A673 (cell line): ENCODE measurements at regions not wholly inside any gene's neighbourhood (a gene's known extent, or its start where the extent isn't known, plus 50 kb on each side); places are given as distances from the start of the nearest gene placed in this dataset.

Experiments used
- CTCF ChIP-seq: fragments of 300-800, 200-600 bp; sonication (generic); conservative IDR thresholded peaks from 2 replicates; pipeline ENCODE4 v1.5.1; 2017; ENCODE audit warnings: low read depth, mild to moderate bottlenecking, antibody characterized with exemption, low read length, moderate library complexity, mixed read lengths
- EZH2 ChIP-seq: fragments of 200-600 bp; sonication (generic); IDR thresholded peaks from 2 replicates; pipeline ENCODE4 v1.6.1; 2017; ENCODE audit warnings: borderline replicate concordance, low read depth, mild to moderate bottlenecking, mixed read lengths, antibody characterized with exemption, low read length; ENCODE audit not compliant: poor library complexity, severe bottlenecking

GRCh38 chr5:165375201-165375600 lies 1869.8 kb downstream of the MAT2B start:
- TF ChIP-seq CTCF, result no peak
- TF ChIP-seq EZH2, result no peak
